ENCODE measurements at regions not wholly inside any gene's neighbourhood (a gene's known extent, or its start where the extent isn't known, plus 50 kb on each side); places are given as distances from the start of the nearest gene placed in this dataset.
"Not testable (repeated sequence)": the region's sequence is repeated elsewhere in the genome, so short reads cannot be mapped to it uniquely, and the experiment has no call there.

GRCh38 chr21:9768376-9769130, 752.8 kb upstream of the TPTE start:
- intact Hi-C loops (cut with micrococcal nuclease); H4K20me1 ChIP-seq (replicated peaks; ENCODE audit: control insufficient read depth, insufficient read depth, low read length); FAIRE-seq; H3K9me1 ChIP-seq (ENCODE audit: control insufficient read depth, insufficient read depth, low read length); H3K27me3 ChIP-seq (ENCODE audit: control insufficient read depth in 2 of 2, insufficient read depth in 2 of 2, low read length in 2 of 2); H3K9me3 ChIP-seq (replicated peaks; ENCODE audit: control insufficient read depth, insufficient read depth, low read depth, low read length); ATAC-seq; CTCF ChIA-PET (ENCODE audit: low intra/inter-chr PET ratio); H3K79me2 ChIP-seq (ENCODE audit: control insufficient read depth, insufficient read depth, low read length); H3K36me3 ChIP-seq (ENCODE audit: control insufficient read depth, insufficient read depth, low read length); in situ Hi-C loops (cut with MboI); POLR2A ChIA-PET: not testable (repeated sequence)
- Histone ChIP-seq H3K9ac (ENCODE audit: insufficient read depth in 1 of 2, low read depth in 2 of 2, low read length in 2 of 2) (peak overlapping the region in 1 of 2 experiments; percentile 65; a peak in 2 of 4 replicates), H2AFZ (ENCODE audit: low read depth, low read length) (peak overlapping the region; percentile 98; the same call in 1 of the 2 replicates), H3K4me2 (ENCODE audit: insufficient read depth, low read length) (peak overlapping the region; percentile 81), H3K4me1 (replicated peaks in 1 of 2; ENCODE audit: control insufficient read depth in 2 of 2, insufficient read depth in 2 of 2, low read length in 2 of 2) (peaks cover 0 to 14% of the 10 kb centered on the region in 2 experiments; a peak in 3 of 5 replicates), H3K27ac (ENCODE audit: extremely low read depth, low read depth, low read length) (peak overlapping the region; percentile 74; the same call in 2 of the 3 replicates), H3K4me3 (peak overlapping the region; percentile 55)
- 31% methylated on average over 21 of the region's 21 CpGs for WGBS (ENCODE audit: insufficient coverage, low coverage, missing lambda C conversion rate)
- TF ChIP-seq NRF1 (conservative IDR thresholded peaks at IDR 0.05 in 1 of 2, IDR thresholded peaks at IDR 0.05 in 1 of 2) (peak; percentile 12 to 44; a peak in 2 of 4 replicates), ZBTB33 (CRISPR knock-in tag; IDR thresholded peaks at IDR 0.05) (0 out of 2 replicates have a peak, but pooled peaks have one; percentile 47), VEZF1 (CRISPR knock-in tag; IDR thresholded peaks at IDR 0.05) (peak; percentile 74)
- BruUV-seq (replicated peaks), result TSS peak; percentile 49
- peak in 2 of 4 experiments; percentile 21 to 38 for DNase-seq (ENCODE audit: extremely low read depth in 1 of 4, low spot score in 3 of 4)
